ENCODE measurements at regions not wholly inside any gene's neighbourhood (a gene's known extent, or its start where the extent isn't known, plus 50 kb on each side); places are given as distances from the start of the nearest gene placed in this dataset.

GRCh38 chr12:39165338-39165737, 259.9 kb upstream of the CPNE8 start:
- TF ChIP-seq CTCF (IDR thresholded peaks at IDR 0.05; ENCODE audit: extremely low read depth in 1 of 2, insufficient read depth in 1 of 2, low read depth in 1 of 2, low read length in 2 of 2) (no peak), GATA2 (IDR thresholded peaks at IDR 0.05; ENCODE audit: insufficient read depth, insufficient read length, low read depth, low read length) (no peak), FOS (IDR thresholded peaks at IDR 0.05; ENCODE audit: borderline replicate concordance, insufficient read depth, low read length) (no peak), EZH2 (IDR thresholded peaks at IDR 0.05; ENCODE audit: borderline replicate concordance, low read depth, low read length, severe bottlenecking) (no peak), POLR2AphosphoS5 (IDR thresholded peaks at IDR 0.05; ENCODE audit: insufficient read depth, low read depth, low read length) (no peak), MAX (IDR thresholded peaks at IDR 0.05; ENCODE audit: insufficient read depth, insufficient read length) (no peak)

All from endothelial cell of umbilical vein (primary cell).